DOHH2 (cell line): ENCODE measurements at regions not wholly inside any gene's neighbourhood (a gene's known extent, or its start where the extent isn't known, plus 50 kb on each side); places are given as distances from the start of the nearest gene placed in this dataset.

Source experiments
- EZH2phosphoT487 ChIP-seq: fragments of 200-600 bp; sonication (generic); IDR thresholded peaks from 2 replicates; pipeline ENCODE4 v1.6.1; 2017; ENCODE audit warnings: borderline replicate concordance, mild to moderate bottlenecking, antibody characterized with exemption, low read length, moderate library complexity, mixed read lengths
- TF ChIP-seq, protein P1 (sequence below): fragments of 200-600 bp; sonication (generic); IDR thresholded peaks from one replicate; pipeline ENCODE4 v1.5.1; 2014; ENCODE audit warnings: antibody characterized with exemption, mild to moderate bottlenecking, low read depth, low read length; ENCODE audit not compliant: poor library complexity, severe bottlenecking

DNA sequence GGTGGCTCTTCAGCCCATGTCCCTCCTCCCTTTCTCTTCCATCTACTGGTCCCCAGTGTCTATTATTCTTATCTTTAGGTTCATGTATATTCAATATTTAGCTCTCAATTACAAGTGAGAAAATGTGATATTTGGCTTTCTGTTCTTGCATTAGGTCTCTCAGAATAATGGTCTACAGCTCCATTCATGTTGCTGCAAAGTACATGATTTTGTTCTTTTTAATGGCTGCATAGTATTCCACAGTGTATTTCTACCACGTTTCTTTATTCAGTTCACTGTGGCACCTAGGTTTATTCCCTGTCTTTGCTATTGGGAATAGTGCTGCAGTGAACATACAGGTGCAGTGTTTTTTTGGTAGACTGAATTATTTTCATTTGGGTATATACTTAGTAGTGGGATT lies 1308.8 kb downstream of the EFNA5 start:
- TF ChIP-seq, protein P1, sequence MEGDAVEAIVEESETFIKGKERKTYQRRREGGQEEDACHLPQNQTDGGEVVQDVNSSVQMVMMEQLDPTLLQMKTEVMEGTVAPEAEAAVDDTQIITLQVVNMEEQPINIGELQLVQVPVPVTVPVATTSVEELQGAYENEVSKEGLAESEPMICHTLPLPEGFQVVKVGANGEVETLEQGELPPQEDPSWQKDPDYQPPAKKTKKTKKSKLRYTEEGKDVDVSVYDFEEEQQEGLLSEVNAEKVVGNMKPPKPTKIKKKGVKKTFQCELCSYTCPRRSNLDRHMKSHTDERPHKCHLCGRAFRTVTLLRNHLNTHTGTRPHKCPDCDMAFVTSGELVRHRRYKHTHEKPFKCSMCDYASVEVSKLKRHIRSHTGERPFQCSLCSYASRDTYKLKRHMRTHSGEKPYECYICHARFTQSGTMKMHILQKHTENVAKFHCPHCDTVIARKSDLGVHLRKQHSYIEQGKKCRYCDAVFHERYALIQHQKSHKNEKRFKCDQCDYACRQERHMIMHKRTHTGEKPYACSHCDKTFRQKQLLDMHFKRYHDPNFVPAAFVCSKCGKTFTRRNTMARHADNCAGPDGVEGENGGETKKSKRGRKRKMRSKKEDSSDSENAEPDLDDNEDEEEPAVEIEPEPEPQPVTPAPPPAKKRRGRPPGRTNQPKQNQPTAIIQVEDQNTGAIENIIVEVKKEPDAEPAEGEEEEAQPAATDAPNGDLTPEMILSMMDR: no peak
- TF ChIP-seq EZH2phosphoT487: no peak
